ENCODE measurements at regions not wholly inside any gene's neighbourhood (a gene's known extent, or its start where the extent isn't known, plus 50 kb on each side); places are given as distances from the start of the nearest gene placed in this dataset.

- TF ChIP-seq, protein P1, sequence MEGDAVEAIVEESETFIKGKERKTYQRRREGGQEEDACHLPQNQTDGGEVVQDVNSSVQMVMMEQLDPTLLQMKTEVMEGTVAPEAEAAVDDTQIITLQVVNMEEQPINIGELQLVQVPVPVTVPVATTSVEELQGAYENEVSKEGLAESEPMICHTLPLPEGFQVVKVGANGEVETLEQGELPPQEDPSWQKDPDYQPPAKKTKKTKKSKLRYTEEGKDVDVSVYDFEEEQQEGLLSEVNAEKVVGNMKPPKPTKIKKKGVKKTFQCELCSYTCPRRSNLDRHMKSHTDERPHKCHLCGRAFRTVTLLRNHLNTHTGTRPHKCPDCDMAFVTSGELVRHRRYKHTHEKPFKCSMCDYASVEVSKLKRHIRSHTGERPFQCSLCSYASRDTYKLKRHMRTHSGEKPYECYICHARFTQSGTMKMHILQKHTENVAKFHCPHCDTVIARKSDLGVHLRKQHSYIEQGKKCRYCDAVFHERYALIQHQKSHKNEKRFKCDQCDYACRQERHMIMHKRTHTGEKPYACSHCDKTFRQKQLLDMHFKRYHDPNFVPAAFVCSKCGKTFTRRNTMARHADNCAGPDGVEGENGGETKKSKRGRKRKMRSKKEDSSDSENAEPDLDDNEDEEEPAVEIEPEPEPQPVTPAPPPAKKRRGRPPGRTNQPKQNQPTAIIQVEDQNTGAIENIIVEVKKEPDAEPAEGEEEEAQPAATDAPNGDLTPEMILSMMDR (IDR thresholded peaks at IDR 0.05 in 4 of 5, conservative IDR thresholded peaks at IDR 0.05 in 1 of 5): no peak
- TF ChIP-seq POLR2A (IDR thresholded peaks at IDR 0.05): no peak
These were observed 237.3 kb downstream of the CDH10 start for GRCh38 chr5:24407466-24407865.
